SK-N-SH (cell line): ENCODE measurements at regions not wholly inside any gene's neighbourhood (a gene's known extent, or its start where the extent isn't known, plus 50 kb on each side); places are given as distances from the start of the nearest gene placed in this dataset.

Experiments
- CTCF ChIA-PET: fragments of 300-600, 350-600 bp; formaldehyde crosslinking; extraction: SDS; loops from one replicate; lab custom pipeline; 2021; lab: Yijun Ruan, JAX
- POLR2A ChIA-PET: fragments of 350-600 bp; sonication (Branson Sonifier 250); formaldehyde crosslinking; extraction: SDS; loops from one replicate; lab custom pipeline; 2020; ENCODE audit warnings: antibody characterized with exemption, inconsistent platforms; lab: Yijun Ruan, JAX
- DNase-seq: peaks from one replicate; pipeline ENCODE4 v3.0.0; 2012
- H2AFZ ChIP-seq: fragments of 200-600 bp; sonication (generic); 2 replicates; pipeline ENCODE4 v1.8.1; 2016; ENCODE audit warnings: antibody characterized with exemption, mild to moderate bottlenecking, low read depth
- H3F3A ChIP-seq: fragments of 200-600 bp; sonication (generic); replicated peaks from 2 replicates; pipeline ENCODE3; 2016; ENCODE audit warnings: antibody characterized with exemption, mild to moderate bottlenecking; ENCODE audit not compliant: insufficient read depth
- H3K27ac ChIP-seq, 2 experiments: fragments of 200-500 bp in 1 of 2; fragments of 200-600 bp in 1 of 2; sonication (Bioruptor generic) in 1 of 2; sonication (generic), shearing (Covaris generic) in 1 of 2; 2 replicates each; pipeline versions ENCODE4 v1.5.1 to v1.6.1; 2014 to 2016; ENCODE audit warnings: low read depth in 2 of 2, inconsistent platforms in 1 of 2, low read length in 1 of 2, mild to moderate bottlenecking in 1 of 2, mixed read lengths in 1 of 2
- H3K27me3 ChIP-seq: fragments of 200-600 bp; sonication (generic), shearing (Covaris generic); 2 replicates; pipeline ENCODE4 v1.6.1; 2016; ENCODE audit warnings: mixed run types; ENCODE audit not compliant: insufficient read depth
- H3K36me3 ChIP-seq, 2 experiments: fragments of 200-500 bp in 1 of 2; fragments of 200-600 bp in 1 of 2; sonication (Bioruptor generic) in 1 of 2; sonication (generic) in 1 of 2; replicated peaks in 1 of 2; 2 replicates each; pipeline versions ENCODE3 to v1.5.1; 2014 to 2016; ENCODE audit warnings: low read length in 1 of 2, mild to moderate bottlenecking in 1 of 2; ENCODE audit not compliant: insufficient read depth in 2 of 2, control insufficient read depth in 1 of 2
- H3K4me1 ChIP-seq, 2 experiments: fragments of 200-500 bp in 1 of 2; fragments of 200-600 bp in 1 of 2; sonication (Bioruptor generic) in 1 of 2; sonication (generic), shearing (Covaris generic) in 1 of 2; 2 replicates each; pipeline versions ENCODE4 v1.5.1 to v1.6.1; 2014 to 2016; ENCODE audit warnings: low read depth in 1 of 2, low read length in 1 of 2, mixed run types in 1 of 2; ENCODE audit not compliant: insufficient read depth in 2 of 2, control insufficient read depth in 1 of 2
- H3K4me2 ChIP-seq: fragments of 200-600 bp; sonication (generic), shearing (Covaris generic); 2 replicates; pipeline ENCODE4 v1.6.1; 2017; ENCODE audit warnings: mixed run types
- H3K4me3 ChIP-seq, 2 experiments: fragments of 200-500 bp in 1 of 2; fragments of 200-600 bp in 1 of 2; sonication (Bioruptor generic) in 1 of 2; sonication (generic), shearing (Covaris generic) in 1 of 2; 2 replicates each; pipeline versions ENCODE4 v1.5.1 to v1.8.1; 2014 to 2016; ENCODE audit warnings: low read depth in 2 of 2, inconsistent platforms in 1 of 2, low read length in 1 of 2, mild to moderate bottlenecking in 1 of 2, mixed read lengths in 1 of 2, moderate library complexity in 1 of 2
- H3K79me2 ChIP-seq: fragments of 200-600 bp; sonication (generic); 2 replicates; pipeline ENCODE4 v1.8.1; 2017; ENCODE audit warnings: mild to moderate bottlenecking; ENCODE audit not compliant: insufficient read depth
- H3K9ac ChIP-seq: fragments of 200-600 bp; sonication (generic); 2 replicates; pipeline ENCODE4 v1.6.1; 2017; ENCODE audit warnings: mixed run types
- H3K9me2 ChIP-seq: fragments of 200-600 bp; sonication (generic); 2 replicates; pipeline ENCODE4 v1.6.1; 2017; ENCODE audit warnings: mixed run types
- H3K9me3 ChIP-seq: fragments of 200-600 bp; sonication (generic); 2 replicates; pipeline ENCODE4 v1.6.1; 2017; ENCODE audit warnings: mixed run types, mild to moderate bottlenecking, moderate library complexity
- H4K20me1 ChIP-seq: fragments of 200-600 bp; sonication (generic); 2 replicates; pipeline ENCODE4 v1.6.1; 2017; ENCODE audit warnings: mild to moderate bottlenecking, mixed run types; ENCODE audit not compliant: insufficient read depth
- CHD2 ChIP-seq: fragments of 150-350 bp; IDR thresholded peaks from 2 replicates; pipeline ENCODE4 v1.6.1; 2018; ENCODE audit warnings: low read length; ENCODE audit not compliant: partially characterized antibody
- ELF1 ChIP-seq: IDR thresholded peaks from 2 replicates; pipeline ENCODE4 v1.4.0; 2012
- EP300 ChIP-seq, 2 experiments: IDR thresholded peaks; 2 replicates each; pipeline versions ENCODE4 v1.4.0 to v1.6.1; 2012; ENCODE audit warnings: borderline replicate concordance in 1 of 2, low read depth in 1 of 2, low read length in 1 of 2
- EZH2phosphoT487 ChIP-seq: fragments of 200-600 bp; sonication (generic); IDR thresholded peaks from 2 replicates; pipeline ENCODE4 v1.6.1; 2017; ENCODE audit warnings: low read depth, mixed run types, mild to moderate bottlenecking, antibody characterized with exemption, moderate library complexity, borderline replicate concordance
- FOXJ3 ChIP-seq: sonication (generic); formaldehyde crosslinking; IDR thresholded peaks from 2 replicates; pipeline ENCODE4 v1.5.1; 2020; ENCODE audit warnings: mild to moderate bottlenecking, missing genetic modification reagents
- GATA2 ChIP-seq: sonication (generic); formaldehyde crosslinking; IDR thresholded peaks from 2 replicates; pipeline ENCODE4 v1.5.0; 2020; ENCODE audit warnings: mild to moderate bottlenecking, missing genetic modification reagents
- IRF3 ChIP-seq: fragments of 150-350 bp; IDR thresholded peaks from 2 replicates; pipeline ENCODE4 v1.6.1; 2016; ENCODE audit warnings: mild to moderate bottlenecking, low read depth, low read length
- JUND ChIP-seq: IDR thresholded peaks from 2 replicates; pipeline ENCODE4 v1.4.0; 2012
- MXI1 ChIP-seq: IDR thresholded peaks from 2 replicates; pipeline ENCODE4 v1.6.1; 2012; ENCODE audit warnings: mild to moderate bottlenecking, low read depth, low read length, improper control_type of control experiment
- NRF1 ChIP-seq: IDR thresholded peaks from 2 replicates; pipeline ENCODE4 v1.6.1; 2012; ENCODE audit warnings: low read depth, mild to moderate bottlenecking, low read length
- PBX3 ChIP-seq: IDR thresholded peaks from 2 replicates; pipeline ENCODE4; 2012
- SIN3A ChIP-seq: IDR thresholded peaks from 2 replicates; pipeline ENCODE4 v1.6.1; 2012; ENCODE audit warnings: low read depth, mild to moderate bottlenecking, low read length, moderate library complexity, borderline replicate concordance
- USF2 ChIP-seq: fragments of 150-350 bp; IDR thresholded peaks from 2 replicates; pipeline ENCODE4 v1.6.1; 2017; ENCODE audit warnings: antibody characterized with exemption, low read length, low read depth, borderline replicate concordance
- YY1 ChIP-seq: IDR thresholded peaks from 2 replicates; pipeline ENCODE4 v1.4.0; 2012; ENCODE audit warnings: low read depth, mild to moderate bottlenecking
- WGBS: methylation state at CpG from one replicate; pipeline ENCODE4 v1.1.6; 2017; ENCODE audit warnings: low lambda C conversion rate; 5-methylcytosine and 5-hydroxymethylcytosine counted together

GRCh38 chr10:131012641-131012985, 298.9 kb downstream of the TCERG1L start:
- H3F3A ChIP-seq = no peaks in the 10 kb centered on the region
- H3K9me2 ChIP-seq = no peaks in the 10 kb centered on the region
- POLR2A ChIA-PET = no interaction called here
- no peak overlapping the region for H3K4me3 ChIP-seq
- H3K9ac ChIP-seq = no peak overlapping the region
- no peak for DNase-seq
- H3K79me2 ChIP-seq = no peaks in the 10 kb centered on the region
- H3K27me3 ChIP-seq = no peaks in the 10 kb centered on the region
- TF ChIP-seq NRF1 = no peak
- TF ChIP-seq CHD2 = no peak
- no peak for TF ChIP-seq SIN3A
- no peak for TF ChIP-seq ELF1
- TF ChIP-seq USF2 = no peak
- TF ChIP-seq, all 33 proteins: peak for 0
- H3K4me2 ChIP-seq = no peak overlapping the region
- no peak overlapping the region for H3K27ac ChIP-seq
- no peaks in the 10 kb centered on the region for H3K36me3 ChIP-seq
- CTCF ChIA-PET = no interaction called here
- H3K4me1 ChIP-seq = no peaks in the 10 kb centered on the region
- no peak overlapping the region for H2AFZ ChIP-seq
- H4K20me1 ChIP-seq = no peaks in the 10 kb centered on the region
- WGBS = 0% methylated on average over 2 of the region's 5 CpGs
- H3K9me3 ChIP-seq = no peaks in the 10 kb centered on the region

- no peak for TF ChIP-seq YY1
- TF ChIP-seq FOXJ3 = no peak
- no peak for TF ChIP-seq JUND
- TF ChIP-seq NRF1 = no peak
- no peak for TF ChIP-seq USF2
- TF ChIP-seq EZH2phosphoT487 = no peak
- TF ChIP-seq GATA2 (CRISPR knock-in tag) = no peak
- no peak for TF ChIP-seq IRF3
- no peak for TF ChIP-seq EP300 (IDR thresholded peaks at IDR 0.05; ENCODE audit: borderline replicate concordance in 1 of 2, low read depth in 1 of 2, low read length in 1 of 2)
- TF ChIP-seq CHD2 = no peak
- TF ChIP-seq MXI1 = no peak
- TF ChIP-seq PBX3 = no peak
- no peak for DNase-seq
- ChIA-PET POLR2A (no interaction called here), CTCF (no interaction called here)
- no peaks in the 10 kb centered on the region for H3K9me3 ChIP-seq
- H3K4me2 ChIP-seq = no peak overlapping the region
- no peak overlapping the region for H3K27ac ChIP-seq
- H3K79me2 ChIP-seq = no peaks in the 10 kb centered on the region
- no peaks in the 10 kb centered on the region for H4K20me1 ChIP-seq
- WGBS = 57% methylated on average over 17 of the region's 17 CpGs
- no peaks in the 10 kb centered on the region for H3K36me3 ChIP-seq
- no peaks in the 10 kb centered on the region for H3K4me1 ChIP-seq
- H2AFZ ChIP-seq = no peak overlapping the region
- H3K9ac ChIP-seq = no peak overlapping the region
- no peaks in the 10 kb centered on the region for H3K27me3 ChIP-seq
- H3F3A ChIP-seq = no peaks in the 10 kb centered on the region
- no peaks in the 10 kb centered on the region for H3K9me2 ChIP-seq
- no peak overlapping the region for H3K4me3 ChIP-seq
Measured at GRCh38 chr10:131013281-131013912, 298.1 kb downstream of the TCERG1L start.
